Cerebellar nuclear complex (tissue), 1 donor: ENCODE measurements at regions not wholly inside any gene's neighbourhood (a gene's known extent, or its start where the extent isn't known, plus 50 kb on each side); places are given as distances from the start of the nearest gene placed in this dataset.
"Not testable (repeated sequence)": the region's sequence is repeated elsewhere in the genome, so short reads cannot be mapped to it uniquely, and the experiment has no call there.

Experiments used
- DNase-seq, 2 experiments: peaks; one replicate each; lab custom pipeline; 2025; lab: John Stamatoyannopoulos, UW

DNA sequence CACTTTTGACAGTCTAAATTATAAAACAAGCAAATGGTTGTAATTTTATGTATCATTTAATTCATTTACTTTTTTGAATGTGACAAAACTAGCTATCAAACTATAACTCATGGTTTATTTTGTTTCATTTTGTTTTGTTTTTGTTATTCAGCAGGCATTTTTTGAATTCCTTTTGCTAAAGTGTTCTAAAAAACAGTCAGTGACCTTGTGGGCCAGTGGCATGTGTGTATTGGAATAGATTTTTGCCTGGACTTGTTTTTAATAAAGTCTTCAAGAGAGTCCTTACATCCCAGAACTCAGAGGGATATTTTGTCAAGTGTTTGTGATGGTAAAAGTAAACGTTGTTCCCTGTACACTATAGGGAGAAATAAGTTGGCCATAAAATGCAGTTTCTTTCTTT is 369.7 kb upstream of the SYT1 start:
- no peak for DNase-seq

DNA sequence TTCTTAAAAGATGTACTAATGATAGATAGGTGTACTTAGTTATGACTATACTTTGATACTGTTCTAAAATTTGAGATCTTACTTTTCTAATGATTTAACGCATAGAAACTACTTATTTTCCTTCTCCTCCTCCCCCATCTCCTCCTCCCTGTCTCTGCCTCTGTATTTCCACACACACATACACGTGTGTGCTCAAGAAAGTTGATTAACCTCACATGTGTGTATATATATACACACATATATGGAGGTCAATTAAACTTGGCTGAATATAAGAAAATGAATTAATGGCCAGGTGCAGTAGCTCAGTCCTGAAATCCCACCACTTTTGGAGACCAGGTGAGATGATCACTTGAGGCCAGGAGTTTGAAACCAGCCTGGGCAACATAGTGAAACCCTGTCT is 362.7 kb upstream of the SYT1 start:
- no peak for DNase-seq

DNA sequence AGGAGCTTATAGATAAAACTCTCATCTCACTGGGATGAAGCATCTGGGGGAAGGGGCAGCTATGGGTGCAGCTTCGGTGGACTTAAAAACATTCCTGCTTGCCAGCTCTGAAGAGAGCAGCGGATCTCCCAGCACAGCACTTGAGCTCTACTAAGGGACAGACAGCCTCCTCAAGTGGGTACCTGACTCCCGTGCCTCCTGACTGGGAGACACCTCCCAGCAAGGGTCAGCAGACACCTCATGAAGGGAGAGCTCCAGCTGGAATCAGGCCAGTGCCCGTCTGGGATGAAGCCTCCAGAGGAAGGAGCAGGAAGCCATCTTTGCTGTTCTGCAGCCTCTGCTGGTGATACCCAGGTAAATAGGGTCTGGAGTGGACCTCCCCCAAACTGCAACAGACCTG is 345.2 kb upstream of the SYT1 start:
- DNase-seq: no peak

GRCh38 chr12:78530100-78530765 is 334.3 kb upstream of the SYT1 start:
- no peak for DNase-seq

DNA sequence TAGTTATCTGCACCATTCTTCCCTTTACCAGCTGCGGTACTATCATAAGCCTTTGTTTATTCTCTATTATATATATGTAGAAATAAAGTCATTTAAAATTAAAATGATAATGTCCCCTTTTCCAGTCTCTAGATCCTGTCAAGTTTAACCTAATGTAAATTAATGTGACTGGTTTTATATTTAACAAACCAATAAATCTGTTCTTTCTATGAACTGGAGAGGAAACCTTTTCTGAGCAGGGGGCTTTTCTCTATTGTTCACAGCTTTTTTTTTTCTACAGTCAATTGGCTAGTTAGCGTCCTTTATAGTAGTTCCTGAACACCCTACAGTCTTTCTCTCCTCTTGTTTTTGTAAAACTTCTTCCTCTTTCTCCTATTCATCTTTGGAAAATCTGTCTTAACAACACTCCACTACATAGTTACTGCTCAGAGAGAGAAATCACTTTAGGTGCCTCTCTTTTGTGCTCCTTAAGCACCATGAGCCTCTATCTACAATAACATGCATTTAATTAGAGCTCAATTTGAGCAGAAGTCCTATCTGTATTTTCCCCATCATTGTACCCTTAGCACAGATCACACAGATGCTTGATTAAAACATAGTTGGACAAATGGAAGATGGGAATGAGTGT is 332.6 kb upstream of the SYT1 start:
- no peak for DNase-seq

DNA sequence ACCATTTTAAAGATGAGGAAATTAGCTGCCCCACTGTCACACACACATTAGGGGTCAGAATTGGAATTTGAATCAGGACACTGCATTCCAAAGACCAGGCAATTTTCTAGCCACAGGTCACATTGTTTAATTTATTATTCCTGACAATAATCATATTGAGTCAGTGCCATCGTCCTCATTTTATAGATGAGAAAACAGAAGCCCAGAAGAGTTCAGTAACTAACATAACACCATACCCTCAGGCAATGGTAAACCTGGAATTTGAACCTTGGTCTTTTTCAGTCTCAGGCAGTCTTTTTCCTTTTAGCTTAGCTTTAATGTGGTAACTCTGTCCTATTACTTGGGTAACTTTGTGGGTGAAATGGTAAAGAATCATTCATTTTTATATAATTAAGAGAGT is 330.3 kb upstream of the SYT1 start:
- DNase-seq: no peak

DNA sequence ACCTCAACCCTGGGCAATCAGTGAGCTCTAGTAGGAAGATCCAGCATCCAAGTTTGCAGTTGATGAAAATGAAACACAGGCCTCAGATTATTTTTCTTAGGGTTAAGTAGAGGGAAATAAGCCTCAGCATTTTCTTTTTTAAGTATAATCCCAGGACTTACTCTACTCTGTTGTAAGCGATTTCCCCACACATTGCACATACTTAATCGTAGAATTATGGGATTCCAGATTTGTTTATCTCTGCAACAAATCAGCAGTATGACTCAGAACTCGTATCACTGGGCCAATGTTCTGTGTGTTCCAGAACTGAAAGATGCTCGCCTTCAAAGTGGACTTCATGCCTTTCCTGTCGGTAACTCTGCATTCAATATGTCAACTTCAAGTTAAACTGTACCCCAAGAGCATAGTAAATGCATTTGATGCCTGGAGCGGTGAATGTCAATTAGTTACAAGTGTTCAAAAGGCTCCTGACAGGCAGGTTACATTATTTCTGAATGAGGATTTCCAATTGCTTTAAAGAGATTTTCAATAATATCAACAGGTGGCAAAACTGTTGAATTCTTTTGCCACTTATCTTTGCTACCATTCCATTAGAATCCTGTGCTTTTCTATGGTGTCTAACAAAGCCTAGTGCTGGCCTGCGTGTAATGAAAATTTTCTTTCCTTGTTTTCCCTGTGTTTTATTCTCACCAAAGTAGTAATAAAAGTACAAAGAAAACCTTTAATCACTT is 323.8 kb upstream of the SYT1 start:
- no peak for DNase-seq

DNA sequence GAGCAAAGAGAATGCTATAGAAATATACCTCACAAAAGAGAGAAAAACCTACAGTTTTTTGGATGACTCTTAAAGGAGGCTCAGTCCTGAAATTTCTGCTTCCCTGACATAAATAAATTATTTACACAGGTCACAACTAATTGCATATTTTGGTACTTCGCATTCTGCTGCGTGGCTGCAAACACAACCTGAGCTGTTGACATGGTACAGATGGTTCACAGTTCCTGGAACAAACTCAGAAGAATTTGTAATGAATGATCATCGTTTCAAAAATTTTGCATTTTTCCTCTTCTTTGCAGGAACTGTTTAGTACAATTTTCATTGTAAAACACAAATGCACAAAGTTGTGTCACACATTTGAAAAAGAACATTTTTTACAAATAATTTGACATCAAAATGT is 313.7 kb upstream of the SYT1 start:
- no peak for DNase-seq

- no peak for DNase-seq
Observed at GRCh38 chr12:78555802-78556201, 308.8 kb upstream of the SYT1 start.

- DNase-seq: no peak
Observed at GRCh38 chr12:78556651-78557050, 307.9 kb upstream of the SYT1 start.

DNA sequence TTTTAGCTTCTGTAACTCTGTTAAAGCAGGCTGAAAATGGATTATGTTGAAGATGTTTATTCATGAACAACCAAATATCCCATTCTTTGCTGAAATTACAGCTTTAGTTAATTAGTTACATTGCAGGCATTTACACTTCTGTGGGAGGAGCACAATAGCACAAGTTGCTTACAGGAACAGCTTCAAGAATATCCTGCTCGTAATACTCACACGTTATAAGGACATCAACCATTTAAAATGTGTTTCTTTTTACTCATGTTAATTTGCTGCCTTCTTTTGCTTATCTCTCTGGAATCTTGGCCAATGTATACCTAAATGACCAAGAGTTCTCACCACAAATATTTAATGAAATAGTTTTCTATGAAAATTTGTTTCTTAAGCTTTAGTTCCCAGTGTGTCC is 305.2 kb upstream of the SYT1 start:
- DNase-seq: no peak

DNA sequence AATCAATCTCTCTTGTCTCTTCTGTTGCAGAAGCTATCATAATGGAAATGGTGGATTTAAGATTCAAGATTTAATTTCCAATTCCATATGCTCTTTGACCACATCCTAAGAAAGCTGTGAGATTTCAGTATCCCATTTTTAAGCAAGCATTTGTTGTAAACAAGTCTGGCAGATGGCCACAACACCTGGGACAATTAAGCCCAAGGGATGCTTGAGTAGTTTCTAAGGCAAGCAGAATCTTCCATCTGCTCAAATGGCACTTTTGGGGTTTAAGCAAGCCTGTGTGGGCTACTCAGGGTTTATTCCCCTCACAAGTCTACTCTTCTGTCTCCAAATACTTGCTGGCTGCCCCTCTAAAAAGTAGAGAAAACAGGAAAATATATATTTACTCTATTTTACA is 304.7 kb upstream of the SYT1 start:
- no peak for DNase-seq

- DNase-seq: no peak
Observed at GRCh38 chr12:78560633-78561032, 303.9 kb upstream of the SYT1 start.

DNA sequence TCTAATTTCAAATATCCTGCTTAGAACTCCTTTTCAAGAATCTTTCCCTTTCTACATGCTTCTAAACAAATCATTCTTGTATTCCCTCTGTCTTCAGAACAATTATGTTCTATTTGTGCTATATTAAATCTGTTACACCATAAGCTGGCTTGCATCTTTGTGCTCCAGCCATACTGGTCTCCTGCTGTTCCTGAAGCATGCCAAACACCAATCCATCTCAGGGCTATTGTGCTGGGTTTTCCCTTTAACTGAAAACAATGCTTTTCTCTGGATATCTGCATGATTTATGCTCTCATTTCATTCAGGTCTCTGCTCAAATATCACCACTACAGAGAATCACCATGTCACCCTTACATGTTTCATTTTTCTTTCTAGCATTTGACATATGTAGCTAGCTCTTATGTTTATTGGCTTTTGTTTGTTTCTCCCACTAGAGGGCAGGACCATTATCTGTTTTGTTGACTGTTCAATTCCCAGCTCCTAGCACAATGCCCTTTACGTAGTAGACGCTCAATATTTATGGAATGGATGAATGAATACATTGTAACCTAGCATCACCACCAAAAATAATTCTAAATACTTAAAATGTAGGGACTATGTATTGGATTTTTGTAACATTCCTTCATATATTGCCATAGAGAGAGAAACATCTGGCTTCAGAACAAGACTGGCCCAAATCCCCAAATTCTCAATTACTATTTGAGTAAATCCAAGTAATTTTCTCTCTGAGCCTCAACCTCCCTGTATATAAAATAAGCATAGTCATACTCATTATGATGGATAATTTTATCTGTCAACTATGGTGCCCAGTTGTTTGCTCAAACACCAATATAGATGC is 302.0 kb upstream of the SYT1 start:
- DNase-seq: peak; percentile 9 to 30

DNA sequence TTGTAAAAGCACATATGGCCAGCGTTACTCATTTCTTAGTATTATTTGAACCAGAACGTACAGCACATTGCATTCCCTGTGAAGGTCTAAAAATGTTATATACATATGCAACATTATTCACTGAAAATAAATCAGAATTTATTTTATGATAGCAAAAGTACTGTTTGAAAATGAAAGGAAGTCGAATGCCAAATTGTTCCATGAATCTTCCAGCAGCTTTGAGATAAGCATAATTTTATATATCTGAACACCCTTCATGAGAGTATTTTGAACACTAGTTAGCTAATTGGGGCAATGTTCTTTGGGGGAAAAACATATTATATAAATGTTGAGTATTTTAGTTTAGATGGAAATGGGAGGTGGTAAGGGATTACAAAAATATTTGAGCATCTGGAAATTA is 300.7 kb upstream of the SYT1 start:
- no peak for DNase-seq

GRCh38 chr12:78566456-78566855 is 298.1 kb upstream of the SYT1 start:
- DNase-seq: no peak

DNA sequence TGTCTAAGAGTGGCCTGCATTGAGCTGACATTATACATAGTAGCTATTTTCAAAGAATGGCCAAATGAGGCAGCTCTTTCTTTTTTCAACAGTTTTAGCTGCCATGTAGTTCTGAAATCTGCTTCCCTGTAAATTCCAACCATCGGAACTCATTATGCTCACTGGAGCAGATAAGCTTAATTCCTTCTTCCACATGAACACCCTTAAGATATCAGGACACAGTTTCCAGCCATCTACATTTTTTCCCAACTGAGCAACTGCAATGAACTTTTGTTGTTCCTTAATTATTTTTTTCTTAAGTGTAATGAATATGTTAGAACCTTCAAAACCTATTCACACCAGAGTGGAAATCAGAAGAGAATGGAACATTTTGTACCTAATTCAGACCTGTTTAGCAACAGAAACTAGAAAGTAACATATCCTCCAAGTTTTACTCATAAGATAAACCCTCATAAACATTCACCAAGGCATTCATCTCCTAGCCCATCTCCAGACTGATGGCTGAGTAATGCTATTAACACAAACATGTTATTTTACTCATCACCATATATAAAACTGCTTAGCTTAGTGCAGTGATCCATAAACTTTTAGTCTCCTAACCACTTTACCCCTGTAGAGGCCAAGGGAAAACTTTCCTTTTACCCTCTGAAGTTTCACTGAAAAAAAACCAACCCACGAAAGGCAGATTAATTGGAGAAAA is 296.1 kb upstream of the SYT1 start:
- DNase-seq: peak in 1 of 2 experiments; percentile 12

GRCh38 chr12:78571953-78572352 is 292.6 kb upstream of the SYT1 start:
- no peak for DNase-seq

DNA sequence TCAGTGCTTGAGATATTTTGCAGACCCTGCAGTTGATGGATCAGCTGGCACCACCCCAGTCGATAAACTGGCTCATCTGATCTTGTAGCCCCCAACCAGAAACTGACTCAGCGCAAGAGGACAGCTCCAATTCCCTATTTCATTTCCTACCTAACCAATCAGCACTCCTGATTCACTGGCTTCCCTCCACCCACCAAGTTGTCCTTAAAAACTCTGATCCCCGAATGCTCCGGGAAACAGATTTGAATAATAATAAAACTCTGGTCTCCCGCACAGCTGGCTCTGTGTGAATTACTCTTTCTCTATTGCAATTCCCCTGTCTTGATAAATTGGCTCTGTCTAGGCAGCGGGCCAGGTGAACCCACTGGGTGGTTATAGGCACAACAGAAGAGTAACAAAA is 289.4 kb upstream of the SYT1 start:
- not testable (repeated sequence) for DNase-seq

GRCh38 chr12:78579846-78580245 is 284.7 kb upstream of the SYT1 start:
- DNase-seq: no peak

DNA sequence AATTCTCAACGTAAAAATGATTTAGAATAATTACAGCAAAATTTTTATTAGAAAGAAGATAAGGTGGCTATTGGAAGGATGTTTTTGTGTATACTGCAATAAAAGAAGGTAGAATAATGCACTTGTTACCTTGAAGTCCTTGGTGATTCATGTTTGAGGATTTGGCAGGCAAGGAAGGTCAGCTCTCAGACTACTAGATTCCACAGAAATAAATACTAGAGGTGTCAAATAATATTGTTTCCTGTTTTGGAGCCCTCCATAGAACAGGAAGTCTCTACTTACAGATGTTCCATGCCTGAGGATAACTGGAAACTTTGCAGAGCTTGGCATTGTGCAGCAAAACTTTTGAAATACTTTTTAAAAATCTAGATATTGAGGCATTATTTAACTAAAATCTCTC is 284.3 kb upstream of the SYT1 start:
- DNase-seq: no peak

DNA sequence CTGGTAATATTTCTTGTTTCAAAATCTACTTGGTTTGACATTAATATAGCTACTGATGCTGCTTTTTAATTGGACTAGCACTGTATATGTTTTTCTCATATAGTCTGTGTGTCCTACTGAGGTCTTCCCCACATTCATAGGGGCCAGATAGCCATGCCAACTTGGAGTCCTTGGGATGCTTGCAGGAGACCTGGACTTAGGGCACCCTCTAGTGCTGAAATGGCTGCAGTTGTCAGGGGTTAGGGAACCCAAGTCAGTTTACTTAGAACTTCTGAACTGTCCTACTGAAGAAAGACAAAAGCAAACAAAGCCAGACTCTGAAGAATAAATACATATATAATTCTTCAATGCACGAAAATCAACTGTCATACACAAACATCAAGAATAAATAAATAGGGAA is 279.9 kb upstream of the SYT1 start:
- DNase-seq: no peak
